ENCODE measurements at regions not wholly inside any gene's neighbourhood (a gene's known extent, or its start where the extent isn't known, plus 50 kb on each side); places are given as distances from the start of the nearest gene placed in this dataset.

DNA sequence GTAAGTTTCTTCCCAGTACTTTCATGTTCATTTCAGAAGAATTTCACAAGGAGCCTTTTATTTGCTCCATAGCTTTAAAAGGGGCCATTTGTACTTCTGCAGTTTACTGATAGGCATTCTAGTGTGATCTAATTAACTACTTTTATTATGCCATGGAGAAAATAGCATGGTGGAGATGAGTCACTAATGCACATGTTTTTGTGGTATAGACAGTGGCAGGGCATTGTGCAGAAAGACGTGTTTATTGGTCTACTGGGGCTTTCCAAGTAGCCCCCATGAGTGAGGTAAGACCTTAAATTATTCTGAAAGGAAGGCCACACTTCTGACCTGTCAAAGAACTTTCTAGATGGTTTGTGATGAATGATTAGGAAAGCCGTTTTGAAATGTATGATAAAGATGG lies 810.0 kb upstream of the NR2F2 start:
- TF ChIP-seq, protein P1, sequence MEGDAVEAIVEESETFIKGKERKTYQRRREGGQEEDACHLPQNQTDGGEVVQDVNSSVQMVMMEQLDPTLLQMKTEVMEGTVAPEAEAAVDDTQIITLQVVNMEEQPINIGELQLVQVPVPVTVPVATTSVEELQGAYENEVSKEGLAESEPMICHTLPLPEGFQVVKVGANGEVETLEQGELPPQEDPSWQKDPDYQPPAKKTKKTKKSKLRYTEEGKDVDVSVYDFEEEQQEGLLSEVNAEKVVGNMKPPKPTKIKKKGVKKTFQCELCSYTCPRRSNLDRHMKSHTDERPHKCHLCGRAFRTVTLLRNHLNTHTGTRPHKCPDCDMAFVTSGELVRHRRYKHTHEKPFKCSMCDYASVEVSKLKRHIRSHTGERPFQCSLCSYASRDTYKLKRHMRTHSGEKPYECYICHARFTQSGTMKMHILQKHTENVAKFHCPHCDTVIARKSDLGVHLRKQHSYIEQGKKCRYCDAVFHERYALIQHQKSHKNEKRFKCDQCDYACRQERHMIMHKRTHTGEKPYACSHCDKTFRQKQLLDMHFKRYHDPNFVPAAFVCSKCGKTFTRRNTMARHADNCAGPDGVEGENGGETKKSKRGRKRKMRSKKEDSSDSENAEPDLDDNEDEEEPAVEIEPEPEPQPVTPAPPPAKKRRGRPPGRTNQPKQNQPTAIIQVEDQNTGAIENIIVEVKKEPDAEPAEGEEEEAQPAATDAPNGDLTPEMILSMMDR (IDR thresholded peaks at IDR 0.05; ENCODE audit: borderline replicate concordance, extremely low read depth, low read length, poor library complexity, severe bottlenecking) = no peak
- no peak for TF ChIP-seq EZH2 (IDR thresholded peaks at IDR 0.05; ENCODE audit: borderline replicate concordance, low read depth, low read length, severe bottlenecking)
